HEK293T (cell line): ENCODE measurements at regions not wholly inside any gene's neighbourhood (a gene's known extent, or its start where the extent isn't known, plus 50 kb on each side); places are given as distances from the start of the nearest gene placed in this dataset.
"Not testable (repeated sequence)": the region's sequence is repeated elsewhere in the genome, so short reads cannot be mapped to it uniquely, and the experiment has no call there.

ENCODE experiments used
- CTCF ChIA-PET: fragments of 350-600 bp; formaldehyde crosslinking; extraction: SDS; loops from one replicate; lab custom pipeline; 2021; ENCODE audit warnings: antibody characterized with exemption, inconsistent platforms; lab: Yijun Ruan, JAX
- POLR2A ChIA-PET: fragments of 350-600 bp; formaldehyde crosslinking; extraction: SDS; loops from one replicate; lab custom pipeline; 2020; ENCODE audit warnings: antibody characterized with exemption, inconsistent platforms; lab: Yijun Ruan, JAX
- DNase-seq: peaks from one replicate; pipeline ENCODE4 v3.0.0; 2012; ENCODE audit warnings: mixed read lengths; ENCODE audit errors: extremely low spot score
- ARNT ChIP-seq: fragments of 450-650 bp; IDR thresholded peaks from 2 replicates; pipeline ENCODE4 v1.6.1; 2017; ENCODE audit warnings: mild to moderate bottlenecking
- BHLHE40 ChIP-seq: fragments of 450-650 bp; IDR thresholded peaks from 2 replicates; pipeline ENCODE4 v1.6.1; 2016; ENCODE audit warnings: mild to moderate bottlenecking, moderate library complexity, borderline replicate concordance
- CTBP1 ChIP-seq: fragments of 450-650 bp; IDR thresholded peaks from 2 replicates; pipeline ENCODE4 v1.6.1; 2016; ENCODE audit warnings: borderline replicate concordance
- ELF4 ChIP-seq: fragments of 450-650 bp; IDR thresholded peaks from 2 replicates; pipeline ENCODE4 v1.6.1; 2017; ENCODE audit warnings: antibody characterized with exemption
- FOXA1 ChIP-seq: fragments of 450-650 bp; IDR thresholded peaks from 2 replicates; pipeline ENCODE4 v1.6.1; 2016; ENCODE audit warnings: mild to moderate bottlenecking
- FOXK2 ChIP-seq: fragments of 450-650 bp; IDR thresholded peaks from 2 replicates; pipeline ENCODE4 v1.6.1; 2016; ENCODE audit warnings: mild to moderate bottlenecking
- FOXM1 ChIP-seq: fragments of 450-650 bp; IDR thresholded peaks from 2 replicates; pipeline ENCODE4 v1.6.1; 2017; ENCODE audit warnings: mild to moderate bottlenecking, borderline replicate concordance
- HDGF ChIP-seq: fragments of 450-650 bp; IDR thresholded peaks from 2 replicates; pipeline ENCODE4 v1.6.1; 2017; ENCODE audit warnings: antibody characterized with exemption, borderline replicate concordance
- L3MBTL2 ChIP-seq: fragments of 450-650 bp; conservative IDR thresholded peaks from 2 replicates; pipeline ENCODE4 v1.6.1; 2016; ENCODE audit warnings: mild to moderate bottlenecking
- LEF1 ChIP-seq: fragments of 450-650 bp; IDR thresholded peaks from 2 replicates; pipeline ENCODE4 v1.6.1; 2017; ENCODE audit warnings: mild to moderate bottlenecking, borderline replicate concordance
- NFRKB ChIP-seq: fragments of 450-650 bp; IDR thresholded peaks from 2 replicates; pipeline ENCODE4 v1.6.1; 2016; ENCODE audit warnings: mild to moderate bottlenecking, moderate library complexity
- SP1 ChIP-seq: fragments of 450-650 bp; IDR thresholded peaks from 2 replicates; pipeline ENCODE4 v1.6.1; 2017
- SUZ12 ChIP-seq: fragments of 450-650 bp; IDR thresholded peaks from 2 replicates; pipeline ENCODE4 v1.6.1; 2016; ENCODE audit warnings: mild to moderate bottlenecking
- TARDBP ChIP-seq: fragments of 450-650 bp; IDR thresholded peaks from 2 replicates; pipeline ENCODE4 v1.6.1; 2016
- ZNF384 ChIP-seq: fragments of 450-650 bp; IDR thresholded peaks from 2 replicates; pipeline ENCODE4 v1.6.1; 2016
- TF ChIP-seq, protein P1 (sequence below): fragments of 450-650 bp; IDR thresholded peaks from 2 replicates; pipeline ENCODE4 v1.6.1; 2016

DNA sequence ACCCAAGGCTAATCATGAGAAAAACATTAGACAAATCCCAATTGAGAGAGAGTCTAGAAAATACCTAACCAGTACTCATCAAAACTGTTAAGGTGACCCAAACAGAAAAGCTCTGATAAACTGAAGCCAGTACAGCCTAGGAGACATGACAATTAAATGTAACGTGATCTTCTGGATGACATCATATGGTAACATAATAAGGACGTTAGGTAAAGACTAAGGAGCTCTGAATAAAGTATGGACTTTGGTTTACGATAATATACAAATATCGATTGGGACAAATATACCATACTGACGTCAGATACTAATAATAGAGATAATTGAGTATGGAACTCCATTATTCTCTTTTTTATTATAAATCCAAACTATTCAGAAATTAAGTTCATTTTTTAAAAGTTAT is 561.1 kb upstream of the STEAP1 start:
- no peak for TF ChIP-seq SP1
- no peak for TF ChIP-seq BHLHE40
- no peak for TF ChIP-seq HDGF
- no peak for TF ChIP-seq L3MBTL2
- TF ChIP-seq ELF4: no peak
- no peak for TF ChIP-seq ARNT
- no peak for TF ChIP-seq FOXM1
- TF ChIP-seq TARDBP: no peak
- TF ChIP-seq CTBP1: no peak
- no peak for TF ChIP-seq NFRKB
- POLR2A ChIA-PET: no interaction called here

DNA sequence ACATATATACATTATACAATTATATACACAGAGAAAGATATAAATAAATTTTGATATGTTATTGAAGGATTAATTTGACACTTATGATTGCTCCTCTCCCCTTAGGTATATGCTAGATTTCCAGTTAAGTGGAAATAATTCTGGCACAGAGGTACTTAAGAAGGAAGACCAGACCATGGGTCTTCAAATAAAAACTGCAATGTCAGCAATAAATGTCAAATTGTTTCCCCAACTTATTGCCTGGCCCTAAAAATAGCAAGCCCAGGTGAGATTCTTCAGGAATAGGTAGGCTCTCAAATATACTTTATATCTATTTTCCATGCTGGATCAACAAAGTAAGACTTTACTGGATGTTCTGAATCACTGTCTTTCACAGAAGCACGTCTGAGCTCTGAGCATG is 551.3 kb upstream of the STEAP1 start:
- no peak for DNase-seq
- ChIA-PET POLR2A (no interaction called here), CTCF (no interaction called here)
- TF ChIP-seq ZNF384 (no peak), BHLHE40 (no peak), SUZ12 (no peak), FOXA1 (no peak), TARDBP (no peak), L3MBTL2 (no peak), SP1 (no peak), NFRKB (no peak), LEF1 (no peak), ARNT (no peak), CTBP1 (no peak), FOXM1 (no peak), FOXK2 (no peak), ELF4 (no peak), HDGF (no peak)
- TF ChIP-seq, protein P1, sequence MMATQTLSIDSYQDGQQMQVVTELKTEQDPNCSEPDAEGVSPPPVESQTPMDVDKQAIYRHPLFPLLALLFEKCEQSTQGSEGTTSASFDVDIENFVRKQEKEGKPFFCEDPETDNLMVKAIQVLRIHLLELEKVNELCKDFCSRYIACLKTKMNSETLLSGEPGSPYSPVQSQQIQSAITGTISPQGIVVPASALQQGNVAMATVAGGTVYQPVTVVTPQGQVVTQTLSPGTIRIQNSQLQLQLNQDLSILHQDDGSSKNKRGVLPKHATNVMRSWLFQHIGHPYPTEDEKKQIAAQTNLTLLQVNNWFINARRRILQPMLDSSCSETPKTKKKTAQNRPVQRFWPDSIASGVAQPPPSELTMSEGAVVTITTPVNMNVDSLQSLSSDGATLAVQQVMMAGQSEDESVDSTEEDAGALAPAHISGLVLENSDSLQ: no peak

More for the DNA sequence above, 561.1 kb upstream of the STEAP1 start:
- CTCF ChIA-PET: no interaction called here
- no peak for DNase-seq

DNA sequence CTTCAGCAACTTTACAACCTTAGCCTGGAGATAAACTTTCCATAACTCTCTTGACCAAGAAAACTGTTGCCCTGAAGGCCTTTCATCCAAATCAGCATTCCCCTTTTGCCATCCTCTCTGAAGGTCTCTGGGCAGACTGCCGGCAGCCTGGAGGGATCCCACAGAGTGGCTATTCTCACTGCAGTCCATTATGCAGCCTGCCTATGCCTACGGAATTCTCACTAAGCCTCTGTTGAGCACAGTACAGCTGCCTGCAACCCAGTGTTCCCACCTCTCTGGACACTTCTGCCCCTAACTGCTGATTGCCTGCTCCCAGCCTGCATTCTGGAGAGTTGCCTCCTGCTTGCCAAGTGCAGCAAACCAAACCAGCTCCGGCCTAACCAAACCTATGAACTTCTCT is 548.9 kb upstream of the STEAP1 start:
- ChIA-PET POLR2A (no interaction called here), CTCF (no interaction called here)
- DNase-seq: no peak
- TF ChIP-seq LEF1 (no peak), SP1 (no peak), HDGF (no peak), FOXK2 (no peak), TARDBP (no peak), CTBP1 (no peak), FOXA1 (no peak), L3MBTL2 (no peak), FOXM1 (no peak), ARNT (no peak), ZNF384 (no peak), BHLHE40 (no peak), ELF4 (no peak), SUZ12 (no peak)
- TF ChIP-seq, protein P1: no peak

DNA sequence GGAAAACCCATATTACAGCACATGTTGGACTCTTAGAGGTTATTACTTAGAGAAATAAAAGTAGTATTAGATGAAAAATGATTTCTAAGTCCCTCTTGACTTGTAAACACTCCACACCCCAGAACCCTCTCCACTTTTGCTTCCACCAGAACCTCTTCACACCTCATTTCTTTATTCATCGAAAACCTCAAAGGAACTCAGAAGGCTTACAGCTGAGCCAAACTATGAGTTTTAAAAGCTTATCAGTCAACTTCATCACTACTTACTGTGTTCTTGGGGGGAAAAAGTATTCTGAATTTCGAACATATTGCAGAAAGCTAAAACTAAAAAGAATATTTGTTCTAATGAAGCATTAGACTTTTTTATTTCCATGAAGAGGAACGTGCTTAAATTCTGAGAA is 547.8 kb upstream of the STEAP1 start:
- CTCF ChIA-PET: no interaction called here
- no peak for DNase-seq
- POLR2A ChIA-PET: no interaction called here
- no peak for TF ChIP-seq FOXA1
- no peak for TF ChIP-seq FOXM1
- no peak for TF ChIP-seq SP1
- no peak for TF ChIP-seq ELF4
- TF ChIP-seq ZNF384: no peak
- TF ChIP-seq HDGF: no peak
- no peak for TF ChIP-seq TARDBP
- no peak for TF ChIP-seq NFRKB

DNA sequence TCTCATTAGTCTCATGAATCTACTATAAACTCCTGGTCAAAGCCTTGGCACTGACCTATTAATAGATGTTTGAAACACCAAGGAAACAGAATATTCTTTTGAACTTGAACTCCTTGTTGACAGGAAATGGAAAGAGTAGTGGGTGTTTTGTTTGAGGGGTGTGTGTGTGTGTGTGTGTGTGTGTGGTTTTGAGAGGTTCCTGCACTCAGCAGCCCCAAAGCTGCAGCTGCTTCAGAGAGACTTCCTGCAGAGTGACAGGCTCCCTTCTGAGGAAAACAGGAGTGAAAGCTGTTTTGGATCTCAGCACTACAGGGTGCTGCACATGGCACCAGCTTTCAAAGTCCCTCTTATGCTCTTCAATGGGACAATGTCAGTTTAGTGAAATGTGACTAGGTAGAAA is 546.5 kb upstream of the STEAP1 start:
- DNase-seq: no peak
- ChIA-PET POLR2A (no interaction called here), CTCF (no interaction called here)
- TF ChIP-seq SUZ12 (no peak), ZNF384 (no peak), L3MBTL2 (no peak), FOXK2 (no peak), LEF1 (no peak), HDGF (no peak)

DNA sequence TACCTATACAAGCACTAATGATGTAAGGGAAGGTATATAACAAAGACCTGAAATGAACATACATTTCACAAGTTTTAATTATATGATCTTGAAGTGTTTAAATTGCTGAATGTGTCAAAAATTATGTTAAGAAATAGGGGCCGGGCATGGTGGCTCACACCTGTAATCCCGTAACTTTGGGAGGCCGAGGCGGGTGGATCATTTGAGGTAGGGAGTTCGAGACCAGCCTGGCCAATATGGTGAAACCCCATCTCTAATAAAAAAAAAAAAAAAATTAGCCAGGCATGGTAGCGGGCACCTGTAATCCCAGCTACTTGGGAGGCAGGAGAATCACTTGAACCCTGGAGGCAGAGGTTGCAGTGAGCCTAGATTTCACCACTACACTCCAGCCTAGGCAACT is 537.4 kb upstream of the STEAP1 start:
- DNase-seq, CTCF ChIA-PET, POLR2A ChIA-PET: not testable (repeated sequence)

DNA sequence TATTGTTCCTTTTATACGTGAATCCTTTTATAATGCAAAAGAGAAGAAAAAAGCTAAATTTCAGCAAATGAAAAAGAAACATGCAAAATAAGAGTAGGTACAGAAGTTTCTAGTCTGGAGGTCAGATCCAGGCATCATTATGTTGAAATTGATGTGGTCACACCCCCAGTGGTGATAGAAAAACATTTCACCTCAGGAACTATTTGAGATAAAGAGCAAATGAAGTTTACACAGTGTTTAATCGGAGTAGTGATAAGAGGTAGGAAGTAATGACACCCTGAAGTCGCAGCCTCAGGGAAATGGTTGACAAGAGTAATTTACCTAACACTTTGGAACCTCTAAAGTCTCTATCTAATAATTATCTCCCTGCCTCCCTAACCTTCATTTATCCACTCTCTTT is 536.0 kb upstream of the STEAP1 start:
- DNase-seq: no peak
- TF ChIP-seq SP1 (no peak), L3MBTL2 (no peak), NFRKB (no peak), ZNF384 (no peak), CTBP1 (no peak), FOXA1 (no peak), FOXK2 (no peak), BHLHE40 (no peak), SUZ12 (no peak), HDGF (no peak), LEF1 (no peak), ARNT (no peak), ELF4 (no peak), FOXM1 (no peak), TARDBP (no peak)
- TF ChIP-seq, protein P1: no peak
- ChIA-PET CTCF (interaction anchor here (0.6 kb wide), 1 partner anchor 535 kb away, joined by 4 read pairs; no protein-coding TSS in a partner anchor), POLR2A (no interaction called here)
